ENCODE measurements at regions not wholly inside any gene's neighbourhood (a gene's known extent, or its start where the extent isn't known, plus 50 kb on each side); places are given as distances from the start of the nearest gene placed in this dataset.

- DNase-seq = no peak
Observed at GRCh38 chr1:48051466-48052126, 54.4 kb upstream of the TRABD2B start.

GRCh38 chr1:48049823-48050535 lies 52.8 kb upstream of the TRABD2B start:
- no peak for DNase-seq

- no peak for DNase-seq
Observed at GRCh38 chr1:48048980-48049379, 51.8 kb upstream of the TRABD2B start.

- no peak for DNase-seq
Observed at GRCh38 chr1:48048064-48048463, 50.9 kb upstream of the TRABD2B start.

- DNase-seq = no peak
Observed at GRCh38 chr1:48047116-48047515, 49.9 kb upstream of the TRABD2B start.
